ENCODE measurements at regions not wholly inside any gene's neighbourhood (a gene's known extent, or its start where the extent isn't known, plus 50 kb on each side); places are given as distances from the start of the nearest gene placed in this dataset.

GRCh38 chr7:51590746-51591145 lies 274.1 kb upstream of the COBL start:
- Histone ChIP-seq H3K4me1 (no peaks in the 10 kb centered on the region), H3K9me3 (no peaks in the 10 kb centered on the region), H3K36me3 (no peaks in the 10 kb centered on the region), H3K4me3 (no peak overlapping the region), H3K27ac (no peak overlapping the region), H3K27me3 (no peaks in the 10 kb centered on the region)
- no peak for DNase-seq
- TF ChIP-seq CTCF (IDR thresholded peaks at IDR 0.05), result no peak
- intact Hi-C loops (cut with DNase I; ENCODE audit: low total_unique reads), result no loop called here

- no peak overlapping the region for H3K27ac ChIP-seq
- H3K27me3 ChIP-seq, result no peaks in the 10 kb centered on the region
- no peaks in the 10 kb centered on the region for H3K9me3 ChIP-seq
- H3K4me1 ChIP-seq, result no peaks in the 10 kb centered on the region
- no peak overlapping the region for H3K4me3 ChIP-seq
- TF ChIP-seq CTCF (IDR thresholded peaks at IDR 0.05), result no peak
- intact Hi-C loops (cut with DNase I; ENCODE audit: low total_unique reads), result no loop called here
- H3K36me3 ChIP-seq, result no peaks in the 10 kb centered on the region
- no peak for DNase-seq
Observed at GRCh38 chr7:51589111-51589510, 272.5 kb upstream of the COBL start.

GRCh38 chr7:51587604-51588003 lies 271.0 kb upstream of the COBL start:
- intact Hi-C loops (cut with DNase I; ENCODE audit: low total_unique reads), result no loop called here
- Histone ChIP-seq H3K27ac (no peak overlapping the region), H3K36me3 (no peaks in the 10 kb centered on the region), H3K27me3 (no peaks in the 10 kb centered on the region), H3K4me3 (no peak overlapping the region), H3K4me1 (no peaks in the 10 kb centered on the region), H3K9me3 (no peaks in the 10 kb centered on the region)
- no peak for DNase-seq
- no peak for TF ChIP-seq CTCF (IDR thresholded peaks at IDR 0.05)

- no peaks in the 10 kb centered on the region for H3K27me3 ChIP-seq
- intact Hi-C loops (cut with DNase I; ENCODE audit: low total_unique reads), result no loop called here
- H3K27ac ChIP-seq, result no peak overlapping the region
- H3K4me1 ChIP-seq, result no peaks in the 10 kb centered on the region
- H3K36me3 ChIP-seq, result no peaks in the 10 kb centered on the region
- no peak for DNase-seq
- TF ChIP-seq CTCF (IDR thresholded peaks at IDR 0.05), result no peak
- no peaks in the 10 kb centered on the region for H3K9me3 ChIP-seq
- H3K4me3 ChIP-seq, result no peak overlapping the region
Observed at GRCh38 chr7:51577390-51577789, 260.8 kb upstream of the COBL start.

GRCh38 chr7:51569581-51569980 lies 253.0 kb upstream of the COBL start:
- no peak for DNase-seq
- Histone ChIP-seq H3K4me1 (no peaks in the 10 kb centered on the region), H3K27me3 (no peaks in the 10 kb centered on the region), H3K27ac (no peak overlapping the region), H3K4me3 (no peak overlapping the region), H3K36me3 (no peaks in the 10 kb centered on the region), H3K9me3 (no peaks in the 10 kb centered on the region)
- intact Hi-C loops (cut with DNase I; ENCODE audit: low total_unique reads), result no loop called here
- TF ChIP-seq CTCF (IDR thresholded peaks at IDR 0.05), result no peak

GRCh38 chr7:51569176-51569575 lies 252.6 kb upstream of the COBL start:
- no peaks in the 10 kb centered on the region for H3K36me3 ChIP-seq
- intact Hi-C loops (cut with DNase I; ENCODE audit: low total_unique reads), result no loop called here

More at GRCh38 chr7:51569176-51569575, 252.6 kb upstream of the COBL start:
- Histone ChIP-seq H3K9me3 (no peaks in the 10 kb centered on the region), H3K4me3 (no peak overlapping the region), H3K27me3 (no peaks in the 10 kb centered on the region), H3K27ac (no peak overlapping the region), H3K4me1 (no peaks in the 10 kb centered on the region)
- DNase-seq, result no peak
- TF ChIP-seq CTCF (IDR thresholded peaks at IDR 0.05), result no peak

All from tibial artery (tissue), 4 donors.